Activated T-cell treated with anti-CD3 and anti-CD28 coated beads for 1 hour (primary cell): ENCODE measurements at regions not wholly inside any gene's neighbourhood (a gene's known extent, or its start where the extent isn't known, plus 50 kb on each side); places are given as distances from the start of the nearest gene placed in this dataset.
"Not testable (repeated sequence)": the region's sequence is repeated elsewhere in the genome, so short reads cannot be mapped to it uniquely, and the experiment has no call there.

Source experiments
- DNase-seq: peaks from one replicate; pipeline ENCODE4 v3.0.0-alpha.2; 2020; ENCODE audit warnings: low read depth

GRCh38 chr14:83559721-83560120 is 1970.2 kb upstream of the FLRT2 start:
- DNase-seq, result no peak

- no peak for DNase-seq
Measured at GRCh38 chr14:83561261-83561660, 1968.7 kb upstream of the FLRT2 start.

- no peak for DNase-seq
Measured at GRCh38 chr14:83566567-83566966, 1963.4 kb upstream of the FLRT2 start.

- no peak for DNase-seq
Measured at GRCh38 chr14:83568141-83568540, 1961.8 kb upstream of the FLRT2 start.

- no peak for DNase-seq
Measured at GRCh38 chr14:83575301-83575700, 1954.6 kb upstream of the FLRT2 start.

- no peak for DNase-seq
Measured at GRCh38 chr14:83583201-83583600, 1946.7 kb upstream of the FLRT2 start.

- no peak for DNase-seq
Measured at GRCh38 chr14:83594874-83595273, 1935.1 kb upstream of the FLRT2 start.

GRCh38 chr14:83607682-83608081 is 1922.3 kb upstream of the FLRT2 start:
- DNase-seq, result no peak

GRCh38 chr14:83611491-83611890 is 1918.5 kb upstream of the FLRT2 start:
- DNase-seq, result no peak

GRCh38 chr14:83611906-83612390 is 1918.0 kb upstream of the FLRT2 start:
- no peak for DNase-seq

- DNase-seq, result no peak
Measured at GRCh38 chr14:83614956-83615355, 1915.0 kb upstream of the FLRT2 start.

- DNase-seq, result no peak
Measured at GRCh38 chr14:83624541-83624940, 1905.4 kb upstream of the FLRT2 start.

- no peak for DNase-seq
Measured at GRCh38 chr14:83632375-83632774, 1897.6 kb upstream of the FLRT2 start.

GRCh38 chr14:83638748-83639504 is 1891.0 kb upstream of the FLRT2 start:
- DNase-seq, result no peak

- not testable (repeated sequence) for DNase-seq
Measured at GRCh38 chr14:83639505-83639875, 1890.5 kb upstream of the FLRT2 start.

- no peak for DNase-seq
Measured at GRCh38 chr14:83646228-83646627, 1883.7 kb upstream of the FLRT2 start.

- DNase-seq, result no peak
Measured at GRCh38 chr14:83660597-83660996, 1869.3 kb upstream of the FLRT2 start.

- no peak for DNase-seq
Measured at GRCh38 chr14:83664389-83664788, 1865.6 kb upstream of the FLRT2 start.

- DNase-seq, result no peak
Measured at GRCh38 chr14:83689265-83689664, 1840.7 kb upstream of the FLRT2 start.

GRCh38 chr14:83697099-83697498 is 1832.8 kb upstream of the FLRT2 start:
- DNase-seq, result no peak

- no peak for DNase-seq
Measured at GRCh38 chr14:83702619-83703018, 1827.3 kb upstream of the FLRT2 start.

- DNase-seq, result no peak
Measured at GRCh38 chr14:83706231-83706954, 1823.6 kb upstream of the FLRT2 start.

- no peak for DNase-seq
Measured at GRCh38 chr14:83707056-83707455, 1822.9 kb upstream of the FLRT2 start.

- no peak for DNase-seq
Measured at GRCh38 chr14:83709116-83709515, 1820.8 kb upstream of the FLRT2 start.
